H1 (cell line): ENCODE measurements at regions not wholly inside any gene's neighbourhood (a gene's known extent, or its start where the extent isn't known, plus 50 kb on each side); places are given as distances from the start of the nearest gene placed in this dataset.

Source experiments
- CTCF ChIA-PET: fragments of 300-600 bp; sonication (Branson Sonifier 250); formaldehyde crosslinking; loops from one replicate; lab custom pipeline; 2021; ENCODE audit not compliant: partially characterized antibody; lab: Charles Lee
- POLR2A ChIA-PET: fragments of 300-600 bp; sonication (Branson Sonifier 250); formaldehyde crosslinking; loops from one replicate; lab custom pipeline; 2021; ENCODE audit warnings: inconsistent platforms; ENCODE audit not compliant: partially characterized antibody; lab: Charles Lee
- DNase-seq, 2 experiments: peaks; one replicate each; pipeline versions ENCODE4 v3.0.0 to v3.0.0-alpha.2; 2010 to 2022; ENCODE audit warnings: low spot score in 2 of 2, low read depth in 1 of 2, mixed read lengths in 1 of 2
- FAIRE-seq: peaks from 2 replicates; lab custom pipeline; 2011; peaks lifted over from hg19 to GRCh38; lab: Jason Lieb, UNC
- H2AFZ ChIP-seq: 2 replicates; pipeline ENCODE4 v1.8.1; 2012; ENCODE audit warnings: low read length, inconsistent platforms
- H2AK5ac ChIP-seq: 2 replicates; pipeline ENCODE4 v1.6.1; 2013; ENCODE audit warnings: low read depth, low read length
- H2BK120ac ChIP-seq: replicated peaks from 2 replicates; pipeline ENCODE3; 2013; ENCODE audit warnings: low read depth, low read length, inconsistent platforms
- H2BK12ac ChIP-seq: 2 replicates; pipeline ENCODE4 v1.6.1; 2013; ENCODE audit warnings: low read depth, low read length
- H2BK15ac ChIP-seq: 2 replicates; pipeline ENCODE4 v1.6.1; 2013; ENCODE audit warnings: low read length
- H2BK20ac ChIP-seq: 2 replicates; pipeline ENCODE4 v1.6.1; 2013; ENCODE audit warnings: low read length
- H2BK5ac ChIP-seq: 2 replicates; pipeline ENCODE4 v1.6.1; 2013; ENCODE audit warnings: low read depth, low read length
- H3K14ac ChIP-seq: 2 replicates; pipeline ENCODE4 v1.6.1; 2013; ENCODE audit warnings: inconsistent platforms; ENCODE audit not compliant: insufficient read length
- H3K18ac ChIP-seq: 2 replicates; pipeline ENCODE4 v1.6.1; 2013; ENCODE audit warnings: low read length; ENCODE audit errors: extremely low read depth
- H3K23ac ChIP-seq: 2 replicates; pipeline ENCODE4 v1.6.1; 2013; ENCODE audit warnings: inconsistent platforms; ENCODE audit not compliant: insufficient read length
- H3K23me2 ChIP-seq: 2 replicates; pipeline ENCODE4 v1.6.1; 2013; ENCODE audit warnings: low read depth, low read length
- H3K27ac ChIP-seq: 2 replicates; pipeline ENCODE4 v1.6.1; 2011; ENCODE audit warnings: low read depth, low read length, inconsistent platforms
- H3K27me3 ChIP-seq, 4 experiments: replicated peaks in 1 of 4; 1 replicate in 1 of 4; 2 replicates in 3 of 4; pipeline versions ENCODE4 v1.6.1 to v1.8.1; 2011 to 2013; ENCODE audit warnings: low read length in 3 of 4, mild to moderate bottlenecking in 3 of 4, inconsistent platforms in 2 of 4, mixed read lengths in 2 of 4, moderate library complexity in 1 of 4; ENCODE audit not compliant: control insufficient read depth in 3 of 4, insufficient read depth in 3 of 4; ENCODE audit errors: extremely low read depth in 1 of 4
- H3K36me3 ChIP-seq, 4 experiments: 2 replicates each; pipeline versions ENCODE4 v1.6.1 to v1.8.1; 2011 to 2013; ENCODE audit warnings: mild to moderate bottlenecking in 4 of 4, low read length in 3 of 4, moderate library complexity in 2 of 4, control low read depth in 1 of 4, inconsistent platforms in 1 of 4; ENCODE audit not compliant: insufficient read depth in 4 of 4, control insufficient read depth in 2 of 4
- H3K4ac ChIP-seq: replicated peaks from 2 replicates; pipeline ENCODE3; 2013; ENCODE audit warnings: low read length, low read depth, mixed read lengths, inconsistent platforms; ENCODE audit not compliant: insufficient read length
- H3K4me1 ChIP-seq, 4 experiments: replicated peaks in 1 of 4; 1 replicate in 1 of 4; 2 replicates in 3 of 4; pipeline versions ENCODE4 v1.6.1 to v1.8.1; 2011 to 2013; ENCODE audit warnings: low read length in 3 of 4, inconsistent platforms in 2 of 4, mixed read lengths in 1 of 4; ENCODE audit not compliant: insufficient read depth in 4 of 4, control insufficient read depth in 3 of 4
- H3K4me2 ChIP-seq, 2 experiments: 2 replicates each; pipeline versions ENCODE4 v1.6.1 to v1.8.1; 2011 to 2013; ENCODE audit warnings: low read depth in 2 of 2, low read length in 2 of 2, control low read depth in 1 of 2, inconsistent platforms in 1 of 2, mild to moderate bottlenecking in 1 of 2; ENCODE audit not compliant: insufficient read depth in 1 of 2
- H3K4me3 ChIP-seq, 4 experiments: fragments of 200-600, 300-600 bp in 1 of 4; sonication (generic), shearing (Covaris generic), sonication (Bioruptor Twin) in 1 of 4; 2 replicates each; pipeline versions ENCODE4 v1.5.1 to v1.8.1; 2011 to 2016; ENCODE audit warnings: low read length in 4 of 4, low read depth in 3 of 4, control low read depth in 2 of 4, inconsistent platforms in 2 of 4, mild to moderate bottlenecking in 2 of 4, mixed read lengths in 1 of 4, moderate library complexity in 1 of 4; ENCODE audit not compliant: insufficient read depth in 2 of 4; ENCODE audit errors: extremely low read depth in 1 of 4
- H3K56ac ChIP-seq: replicated peaks from 2 replicates; pipeline ENCODE3; 2013; ENCODE audit warnings: low read depth, mild to moderate bottlenecking, mixed read lengths, low read length, inconsistent platforms; ENCODE audit not compliant: insufficient read length
- H3K79me1 ChIP-seq: 2 replicates; pipeline ENCODE4 v1.6.1; 2013; ENCODE audit warnings: low read depth, low read length, control low read depth
- H3K79me2 ChIP-seq, 2 experiments: 2 replicates each; pipeline versions ENCODE4 v1.6.1 to v1.8.1; 2012 to 2013; ENCODE audit warnings: low read length in 2 of 2, mild to moderate bottlenecking in 2 of 2, inconsistent platforms in 1 of 2; ENCODE audit not compliant: insufficient read depth in 2 of 2, control insufficient read depth in 1 of 2
- H3K9ac ChIP-seq, 4 experiments: replicated peaks in 1 of 4; 1 replicate in 1 of 4; 2 replicates in 3 of 4; pipeline versions ENCODE4 v1.6.1 to v1.8.1; 2011 to 2013; ENCODE audit warnings: low read depth in 3 of 4, low read length in 3 of 4, control low read depth in 2 of 4, mild to moderate bottlenecking in 2 of 4, moderate library complexity in 2 of 4, inconsistent platforms in 1 of 4; ENCODE audit errors: extremely low read depth in 1 of 4
- H3K9me3 ChIP-seq, 2 experiments: 2 replicates each; pipeline versions ENCODE4 v1.6.1 to v1.8.1; 2012 to 2013; ENCODE audit warnings: mild to moderate bottlenecking in 2 of 2, moderate library complexity in 2 of 2, control low read depth in 1 of 2, inconsistent platforms in 1 of 2, low read depth in 1 of 2, low read length in 1 of 2, mixed read lengths in 1 of 2; ENCODE audit not compliant: insufficient read depth in 2 of 2
- H4K20me1 ChIP-seq, 2 experiments: replicated peaks in 1 of 2; 2 replicates each; pipeline versions ENCODE3 to v1.8.1; 2011 to 2013; ENCODE audit warnings: inconsistent platforms in 2 of 2, low read length in 2 of 2, mild to moderate bottlenecking in 1 of 2; ENCODE audit not compliant: insufficient read depth in 2 of 2, control insufficient read depth in 1 of 2
- H4K5ac ChIP-seq: 2 replicates; pipeline ENCODE4 v1.6.1; 2013; ENCODE audit warnings: low read length, low read depth, mixed read lengths, inconsistent platforms; ENCODE audit not compliant: insufficient read length
- H4K8ac ChIP-seq: 2 replicates; pipeline ENCODE4 v1.8.0; 2013; ENCODE audit warnings: mild to moderate bottlenecking, moderate library complexity, low read length, inconsistent platforms; ENCODE audit not compliant: insufficient read depth; ENCODE audit errors: extremely low read depth
- H4K91ac ChIP-seq: replicated peaks from 2 replicates; pipeline ENCODE3; 2013; ENCODE audit warnings: low read length, mixed read lengths, inconsistent platforms; ENCODE audit not compliant: insufficient read length
- BACH1 ChIP-seq: IDR thresholded peaks from 2 replicates; pipeline ENCODE4 v1.6.1; 2012; ENCODE audit warnings: low read length, improper control_type of control experiment
- BRCA1 ChIP-seq: IDR thresholded peaks from 2 replicates; pipeline ENCODE4 v1.6.1; 2012; ENCODE audit warnings: low read depth, low read length, improper control_type of control experiment
- CHD1 ChIP-seq: IDR thresholded peaks from 2 replicates; pipeline ENCODE4 v1.6.1; 2012; ENCODE audit warnings: low read depth, low read length, improper control_type of control experiment
- CHD2 ChIP-seq: IDR thresholded peaks from 2 replicates; pipeline ENCODE4 v1.6.1; 2012; ENCODE audit warnings: low read length, improper control_type of control experiment
- EP300 ChIP-seq, 2 experiments: IDR thresholded peaks; 1 replicate in 1 of 2; 2 replicates in 1 of 2; pipeline ENCODE4 v1.6.1; 2011 to 2012; ENCODE audit warnings: low read depth in 2 of 2, low read length in 2 of 2, mild to moderate bottlenecking in 2 of 2, borderline replicate concordance in 1 of 2, inconsistent platforms in 1 of 2, moderate library complexity in 1 of 2
- NANOG ChIP-seq: IDR thresholded peaks from 2 replicates; pipeline ENCODE4 v1.6.1; 2011; ENCODE audit warnings: low read length, low read depth, mild to moderate bottlenecking, inconsistent platforms; ENCODE audit not compliant: insufficient read depth, poor library complexity, severe bottlenecking
- POLR2A ChIP-seq, 2 experiments: IDR thresholded peaks; 1 replicate in 1 of 2; 2 replicates in 1 of 2; pipeline ENCODE4 v1.6.1; 2011; ENCODE audit warnings: low read depth in 2 of 2, low read length in 2 of 2, mild to moderate bottlenecking in 2 of 2; ENCODE audit errors: control extremely low read depth in 1 of 2
- RFX5 ChIP-seq: IDR thresholded peaks from 2 replicates; pipeline ENCODE4 v1.6.1; 2011; ENCODE audit warnings: low read depth, low read length, improper control_type of control experiment, borderline replicate concordance
- RXRA ChIP-seq: IDR thresholded peaks from 2 replicates; pipeline ENCODE4 v1.6.1; 2011; ENCODE audit warnings: low read depth, mild to moderate bottlenecking, low read length, moderate library complexity; ENCODE audit not compliant: insufficient read depth
- SP2 ChIP-seq: IDR thresholded peaks from 2 replicates; pipeline ENCODE4 v1.6.1; 2012; ENCODE audit warnings: mild to moderate bottlenecking, low read length, inconsistent platforms
- SUZ12 ChIP-seq: fragments of 200-600 bp; sonication (generic); IDR thresholded peaks from 2 replicates; pipeline ENCODE4 v1.6.1; 2012; ENCODE audit warnings: mild to moderate bottlenecking, inconsistent platforms, low read length, moderate library complexity, mixed read lengths
- TAF1 ChIP-seq: IDR thresholded peaks from 2 replicates; pipeline ENCODE4 v1.6.1; 2011; ENCODE audit warnings: mild to moderate bottlenecking, low read depth, low read length
- TAF7 ChIP-seq: optimal IDR thresholded peaks from 2 replicates; pipeline ENCODE3; 2011; ENCODE audit warnings: low read depth, mild to moderate bottlenecking, inconsistent platforms, low read length, moderate library complexity, borderline replicate concordance
- WGBS, 2 experiments: shearing (Covaris generic) in 1 of 2; methylation state at CpG; one replicate each; pipeline versions ENCODE4 v1.1.6 to v1.1.7; 2013 to 2015; ENCODE audit warnings: low lambda C conversion rate in 2 of 2, mixed read lengths in 2 of 2, inconsistent platforms in 1 of 2, low coverage in 1 of 2, missing lambda C conversion rate in 1 of 2; ENCODE audit not compliant: insufficient replicate concordance in 2 of 2, insufficient coverage in 1 of 2, insufficient read length in 1 of 2; ENCODE audit errors: extremely low coverage in 1 of 2, missing lambda C conversion rate in 1 of 2; 5-methylcytosine and 5-hydroxymethylcytosine counted together
- TF ChIP-seq, protein P1 (sequence below): IDR thresholded peaks from 2 replicates; pipeline ENCODE4 v1.6.1; 2012; ENCODE audit warnings: low read length, inconsistent platforms

DNA sequence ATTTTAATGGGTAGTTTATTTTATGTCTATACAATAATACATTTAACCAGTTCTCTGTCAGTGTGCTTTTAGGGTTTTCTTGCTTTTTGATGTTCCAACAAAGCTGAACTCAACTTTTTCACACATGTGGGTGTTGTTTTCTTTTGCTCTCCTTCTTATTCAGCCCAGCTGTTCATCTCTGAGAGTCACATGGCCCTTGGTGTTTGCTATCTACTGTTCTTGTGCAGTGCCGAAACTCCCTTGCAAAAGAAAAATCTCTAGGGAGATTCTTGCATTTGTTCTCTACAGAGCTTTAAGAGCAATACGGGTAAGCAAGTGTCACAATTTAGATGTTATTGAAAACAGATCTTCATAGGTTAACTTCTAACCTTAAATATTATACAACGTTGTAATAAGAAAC, 281.1 kb upstream of the CXADR start:
- H3K56ac ChIP-seq = no peak overlapping the region
- no peaks in the 10 kb centered on the region for H3K79me2 ChIP-seq
- WGBS, 2 experiments = 93% methylated on average over 3 of the region's 3 CpGs; no CpG with 5 or more reads in 1 of the 2 experiments
- no peak overlapping the region for H3K14ac ChIP-seq
- no peaks in the 10 kb centered on the region for H3K36me3 ChIP-seq
- H2AFZ ChIP-seq = peak overlapping the region; percentile 70; the same call in 1 of the 2 replicates
- FAIRE-seq = no peak
- no peak overlapping the region for H3K27ac ChIP-seq
- H3K9ac ChIP-seq = no peak overlapping the region
- no peak overlapping the region for H2BK5ac ChIP-seq
- peaks cover 0 to 4% of the 10 kb centered on the region in 2 experiments; a peak in 1 of 4 replicates for H3K9me3 ChIP-seq
- no peak overlapping the region for H2AK5ac ChIP-seq
- no peak for DNase-seq
- H3K27me3 ChIP-seq = no peaks in the 10 kb centered on the region
- no peaks in the 10 kb centered on the region for H3K4me1 ChIP-seq
- no peak overlapping the region for H2BK15ac ChIP-seq
- no peak overlapping the region for H4K91ac ChIP-seq
- no peak overlapping the region for H3K4ac ChIP-seq
- ChIA-PET POLR2A (no interaction called here), CTCF (interaction anchor here (1.4 kb wide), 1 partner anchor 21 kb away, joined by 4 read pairs; no protein-coding TSS in a partner anchor)
- H3K79me1 ChIP-seq = no peaks in the 10 kb centered on the region
- no peaks in the 10 kb centered on the region for H4K20me1 ChIP-seq
- H3K4me3 ChIP-seq = no peak overlapping the region
- H3K4me2 ChIP-seq = no peak overlapping the region
- no peak overlapping the region for H4K8ac ChIP-seq
- H4K5ac ChIP-seq = no peak overlapping the region
- no peak overlapping the region for H2BK20ac ChIP-seq
- no peak overlapping the region for H3K23ac ChIP-seq
- H2BK12ac ChIP-seq = no peak overlapping the region
- no peaks in the 10 kb centered on the region for H3K23me2 ChIP-seq
- H2BK120ac ChIP-seq = no peak overlapping the region
- H3K18ac ChIP-seq = no peak overlapping the region
- TF ChIP-seq CHD1 (no peak), SP2 (no peak), TAF1 (no peak), RFX5 (no peak), NANOG (no peak), BRCA1 (no peak), CHD2 (no peak), SUZ12 (no peak), EP300 (IDR thresholded peaks at IDR 0.05; ENCODE audit: borderline replicate concordance in 1 of 2, low read depth in 2 of 2, low read length in 2 of 2) (no peak), TAF7 (no peak), BACH1 (no peak), POLR2A (IDR thresholded peaks at IDR 0.05; ENCODE audit: control extremely low read depth in 1 of 2, low read depth in 2 of 2, low read length in 2 of 2) (no peak), RXRA (no peak)
- TF ChIP-seq, protein P1, sequence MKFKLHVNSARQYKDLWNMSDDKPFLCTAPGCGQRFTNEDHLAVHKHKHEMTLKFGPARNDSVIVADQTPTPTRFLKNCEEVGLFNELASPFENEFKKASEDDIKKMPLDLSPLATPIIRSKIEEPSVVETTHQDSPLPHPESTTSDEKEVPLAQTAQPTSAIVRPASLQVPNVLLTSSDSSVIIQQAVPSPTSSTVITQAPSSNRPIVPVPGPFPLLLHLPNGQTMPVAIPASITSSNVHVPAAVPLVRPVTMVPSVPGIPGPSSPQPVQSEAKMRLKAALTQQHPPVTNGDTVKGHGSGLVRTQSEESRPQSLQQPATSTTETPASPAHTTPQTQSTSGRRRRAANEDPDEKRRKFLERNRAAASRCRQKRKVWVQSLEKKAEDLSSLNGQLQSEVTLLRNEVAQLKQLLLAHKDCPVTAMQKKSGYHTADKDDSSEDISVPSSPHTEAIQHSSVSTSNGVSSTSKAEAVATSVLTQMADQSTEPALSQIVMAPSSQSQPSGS = no peak
